K562 (cell line): ENCODE measurements at regions not wholly inside any gene's neighbourhood (a gene's known extent, or its start where the extent isn't known, plus 50 kb on each side); places are given as distances from the start of the nearest gene placed in this dataset.

Experiments
- ATAC-seq: fragments of 200-7000 bp; cut with Tn5 transposase; 3 replicates; pipeline ENCODE4 v1.9.1; 2020; ENCODE audit warnings: moderate library complexity
- BruUV-seq: library from RNA; stranded (reverse); fragments of 400-500 nt; replicated peaks from 2 replicates; lab custom pipeline; 2021; lab: Mats Ljungman, UMichigan
- CTCF ChIA-PET: fragments of 300-600 bp; formaldehyde crosslinking; extraction: SDS; loops from one replicate; lab custom pipeline; 2021; ENCODE audit warnings: low intra/inter-chr PET ratio; lab: Yijun Ruan, JAX
- POLR2A ChIA-PET: fragments of 300-600, 350-650 bp; sonication (Branson Sonifier 250); formaldehyde crosslinking; extraction: SDS; loops from one replicate; lab custom pipeline; 2021; ENCODE audit warnings: antibody characterized with exemption, inconsistent platforms; lab: Yijun Ruan, JAX
- DNase-seq, 4 experiments: peaks; one replicate each; pipeline versions ENCODE4 v3.0.0 to v3.0.0-alpha.2; 2011 to 2018; ENCODE audit warnings: low spot score in 3 of 4, mixed read lengths in 3 of 4; ENCODE audit errors: extremely low read depth in 1 of 4
- FAIRE-seq: peaks from 2 replicates; lab custom pipeline; 2011; peaks lifted over from hg19 to GRCh38; lab: Jason Lieb, UNC
- H2AFZ ChIP-seq: 2 replicates; pipeline ENCODE4 v1.6.0; 2011; ENCODE audit warnings: low read depth, low read length, control low read depth, inconsistent platforms
- H3K27ac ChIP-seq: fragments of 200-600 bp; 3 replicates; pipeline ENCODE4 v1.8.0; 2011; ENCODE audit warnings: low read depth, mild to moderate bottlenecking, control low read depth, inconsistent platforms, low read length, moderate library complexity, mixed read lengths; ENCODE audit errors: extremely low read depth
- H3K27me3 ChIP-seq, 2 experiments: fragments of 300-600 bp in 1 of 2; 2 replicates in 1 of 2; 3 replicates in 1 of 2; pipeline versions ENCODE4 v1.6.0 to v1.8.0; 2011; ENCODE audit warnings: inconsistent platforms in 2 of 2, low read length in 2 of 2, mild to moderate bottlenecking in 1 of 2, mixed read lengths in 1 of 2, moderate library complexity in 1 of 2; ENCODE audit not compliant: control insufficient read depth in 2 of 2, insufficient read depth in 2 of 2
- H3K36me3 ChIP-seq: fragments of 300-600 bp; 3 replicates; pipeline ENCODE4 v1.8.0; 2011; ENCODE audit warnings: mild to moderate bottlenecking, low read length, inconsistent platforms; ENCODE audit not compliant: control insufficient read depth, insufficient read depth
- H3K4me1 ChIP-seq, 2 experiments: fragments of 200-600 bp in 1 of 2; replicated peaks in 1 of 2; 2 replicates in 1 of 2; 3 replicates in 1 of 2; pipeline versions ENCODE4 v1.5.1 to v1.8.0; 2011; ENCODE audit warnings: inconsistent platforms in 2 of 2, low read length in 2 of 2, mild to moderate bottlenecking in 1 of 2, mixed read lengths in 1 of 2, moderate library complexity in 1 of 2; ENCODE audit not compliant: control insufficient read depth in 2 of 2, insufficient read depth in 2 of 2
- H3K4me2 ChIP-seq: 2 replicates; pipeline ENCODE4 v1.6.1; 2011; ENCODE audit warnings: low read length, control low read depth, inconsistent platforms, mixed read lengths; ENCODE audit not compliant: insufficient read depth
- H3K4me3 ChIP-seq: fragments of 200-600 bp; sonication (generic), shearing (Covaris generic); 2 replicates; pipeline ENCODE4 v1.5.1; 2016; ENCODE audit warnings: control low read depth, inconsistent platforms
- H3K79me2 ChIP-seq: fragments of 200-600 bp; 3 replicates; pipeline ENCODE4 v1.8.0; 2011; ENCODE audit warnings: low read length, inconsistent platforms; ENCODE audit not compliant: control insufficient read depth, insufficient read depth
- H3K9ac ChIP-seq, 2 experiments: 2 replicates each; pipeline versions ENCODE4 v1.6.0 to v1.6.1; 2011; ENCODE audit warnings: low read depth in 2 of 2, low read length in 2 of 2, control low read depth in 1 of 2, inconsistent platforms in 1 of 2, mild to moderate bottlenecking in 1 of 2, mixed read lengths in 1 of 2; ENCODE audit not compliant: insufficient read depth in 1 of 2
- H3K9me1 ChIP-seq: one replicate; pipeline ENCODE4 v1.6.0; 2011; ENCODE audit warnings: inconsistent platforms, mild to moderate bottlenecking, low read length, moderate library complexity; ENCODE audit not compliant: control insufficient read depth, insufficient read depth
- H3K9me3 ChIP-seq: replicated peaks from 2 replicates; pipeline ENCODE4 v1.5.1; 2011; ENCODE audit warnings: low read depth, low read length, inconsistent platforms; ENCODE audit not compliant: control insufficient read depth, insufficient read depth
- H4K20me1 ChIP-seq: replicated peaks from 2 replicates; pipeline ENCODE4 v1.6.1; 2011; ENCODE audit warnings: low read length, inconsistent platforms, mixed read lengths; ENCODE audit not compliant: control insufficient read depth, insufficient read depth
- ARID3A ChIP-seq: IDR thresholded peaks from 2 replicates; pipeline ENCODE4 v1.6.1; 2012; ENCODE audit warnings: low read depth, low read length, improper control_type of control experiment, borderline replicate concordance
- HCFC1 ChIP-seq: IDR thresholded peaks from 2 replicates; pipeline ENCODE4 v1.6.1; 2012; ENCODE audit warnings: low read depth, low read length, improper control_type of control experiment
- NONO ChIP-seq, 2 experiments: fragments of 200-400 bp in 1 of 2; fragments of 450-650 bp in 1 of 2; formaldehyde crosslinking in 1 of 2; IDR thresholded peaks; 2 replicates each; pipeline ENCODE4 v1.6.1; 2017; ENCODE audit warnings: low read depth in 2 of 2, mild to moderate bottlenecking in 2 of 2, moderate library complexity in 2 of 2, low read length in 1 of 2
- PBX2 ChIP-seq, 2 experiments: IDR thresholded peaks in 1 of 2; conservative IDR thresholded peaks in 1 of 2; 2 replicates each; pipeline ENCODE4 v1.6.1; 2016; ENCODE audit warnings: low read depth in 2 of 2, mild to moderate bottlenecking in 1 of 2, missing compliant biosample characterization in 1 of 2, missing genetic modification characterization in 1 of 2, moderate library complexity in 1 of 2
- RBM25 ChIP-seq: fragments of 200-400 bp; formaldehyde crosslinking; IDR thresholded peaks from 2 replicates; pipeline ENCODE4 v1.6.1; 2018; ENCODE audit warnings: low read length, low read depth, moderate library complexity; ENCODE audit not compliant: severe bottlenecking
- SMARCC2 ChIP-seq: fragments of 450-650 bp; IDR thresholded peaks from 2 replicates; pipeline ENCODE4 v1.6.1; 2017; ENCODE audit warnings: antibody characterized with exemption, moderate library complexity, mild to moderate bottlenecking, low read depth
- TGIF2 ChIP-seq: sonication (generic); formaldehyde crosslinking; IDR thresholded peaks from 2 replicates; pipeline ENCODE4 v1.8.1; 2022; ENCODE audit warnings: mild to moderate bottlenecking, missing genetic modification reagents, moderate library complexity
- ZBTB34 ChIP-seq: fragments of 250-450 bp; sonication (Bioruptor Pico); IDR thresholded peaks from 2 replicates; pipeline ENCODE4 v1.8.0; 2021; ENCODE audit warnings: mild to moderate bottlenecking, moderate library complexity
- WGBS: fragments of 100-300 bp; shearing (Covaris generic); methylation state at CpG from one replicate; pipeline ENCODE4 v1.1.6; 2016; ENCODE audit warnings: low coverage, mixed read lengths; ENCODE audit not compliant: insufficient coverage; ENCODE audit errors: missing lambda C conversion rate; 5-methylcytosine and 5-hydroxymethylcytosine counted together
- in situ Hi-C: fragments of 300-500 bp; cut with MboI; formaldehyde crosslinking; loops from 4 replicates; pipeline ENCODE4 v1.15.0; 2018; ENCODE audit warnings: inconsistent platforms, mixed read lengths
- intact Hi-C: fragments of 100-400 bp; cut with micrococcal nuclease; formaldehyde crosslinking; loops from 2 replicates; pipeline ENCODE4 v1.14.2; 2022

GRCh38 chr12:15045451-15045850, 72.6 kb downstream of the PDE6H start (continued):
- TF ChIP-seq ZBTB34 (CRISPR knock-in tag) (no peak), TGIF2 (CRISPR knock-in tag) (no peak)
- TF ChIP-seq, all 486 proteins: peak for 0

DNA sequence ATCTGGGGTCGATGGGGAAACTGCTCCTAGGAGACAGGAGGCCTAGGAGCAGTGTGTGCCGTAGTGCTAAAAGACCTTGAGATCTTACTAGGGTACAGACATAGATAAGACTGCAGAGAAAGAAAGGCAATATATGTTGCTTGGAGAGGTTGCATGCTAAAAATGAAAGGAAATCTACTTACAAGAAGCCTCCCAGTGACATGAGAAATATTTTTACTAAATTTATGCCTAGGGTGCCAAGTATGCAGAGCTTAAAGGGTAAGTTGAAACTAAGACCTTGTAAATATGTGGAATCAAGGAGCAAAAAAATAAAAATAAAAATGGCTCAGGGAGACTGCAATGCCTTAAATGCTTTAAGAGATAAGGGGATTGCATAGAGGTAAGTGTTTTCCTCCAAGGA, 74.8 kb downstream of the PDE6H start:
- H3K4me2 ChIP-seq, result no peak overlapping the region
- H3K36me3 ChIP-seq, result no peaks in the 10 kb centered on the region
- no peak for DNase-seq
- H3K9ac ChIP-seq, result no peak overlapping the region
- H3K4me3 ChIP-seq, result no peak overlapping the region
- no peak overlapping the region for H2AFZ ChIP-seq
- no peaks in the 10 kb centered on the region for H3K79me2 ChIP-seq
- in situ Hi-C loops, result no loop called here
- TF ChIP-seq PBX2 (CRISPR knock-in tag; IDR thresholded peaks at IDR 0.05; ENCODE audit: low read depth) (no peak), PBX2 (tag; conservative IDR thresholded peaks at IDR 0.05; ENCODE audit: low read depth) (no peak), RBM25 (no peak), ARID3A (no peak), SMARCC2 (no peak), NONO (IDR thresholded peaks at IDR 0.05; ENCODE audit: low read depth in 2 of 2, low read length in 1 of 2) (no peak), HCFC1 (no peak)
- H3K9me1 ChIP-seq, result no peaks in the 10 kb centered on the region
- no peak for FAIRE-seq
- BruUV-seq, result no TSS peak
- POLR2A ChIA-PET, result no interaction called here
- no peak for ATAC-seq
- intact Hi-C loops, result no loop called here
- H3K9me3 ChIP-seq, result no peaks in the 10 kb centered on the region
- WGBS, result 0% methylated on average over 2 of the region's 2 CpGs
- no peaks in the 10 kb centered on the region for H3K4me1 ChIP-seq
- CTCF ChIA-PET, result no interaction called here
- no peak overlapping the region for H3K27ac ChIP-seq
- H4K20me1 ChIP-seq, result no peaks in the 10 kb centered on the region
- no peaks in the 10 kb centered on the region for H3K27me3 ChIP-seq
